ENCODE measurements at regions not wholly inside any gene's neighbourhood (a gene's known extent, or its start where the extent isn't known, plus 50 kb on each side); places are given as distances from the start of the nearest gene placed in this dataset.
"Not testable (repeated sequence)": the region's sequence is repeated elsewhere in the genome, so short reads cannot be mapped to it uniquely, and the experiment has no call there.

DNA sequence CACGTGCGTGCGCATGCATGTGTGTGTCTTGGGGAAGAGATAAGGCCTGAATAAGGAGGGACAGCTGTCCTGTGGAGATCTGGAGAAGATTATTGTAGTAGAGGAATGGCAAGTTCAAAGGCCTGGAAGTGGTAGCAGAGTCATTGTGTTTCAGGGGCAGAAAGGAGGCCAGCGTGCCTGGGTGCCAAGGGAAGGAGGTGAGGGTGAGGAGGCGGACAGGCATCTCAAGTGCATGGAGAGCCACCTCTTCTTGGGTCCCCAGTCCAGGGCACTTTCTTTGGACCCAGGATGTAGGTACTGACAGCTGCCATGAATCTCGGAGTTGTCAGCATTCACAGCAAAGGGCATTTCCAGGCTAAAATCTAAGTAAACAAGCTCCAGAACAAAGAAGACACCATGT, 279.7 kb upstream of the PLGLB1 start:
- H3K4me3 Mint-ChIP-seq; H3K27me3 Mint-ChIP-seq; H3K27ac Mint-ChIP-seq; DNase-seq (ENCODE audit: low spot score in 2 of 2); ATAC-seq (ENCODE audit: low read depth); H3K4me1 Mint-ChIP-seq; H3K36me3 Mint-ChIP-seq; H3K9me3 Mint-ChIP-seq: not testable (repeated sequence)

DNA sequence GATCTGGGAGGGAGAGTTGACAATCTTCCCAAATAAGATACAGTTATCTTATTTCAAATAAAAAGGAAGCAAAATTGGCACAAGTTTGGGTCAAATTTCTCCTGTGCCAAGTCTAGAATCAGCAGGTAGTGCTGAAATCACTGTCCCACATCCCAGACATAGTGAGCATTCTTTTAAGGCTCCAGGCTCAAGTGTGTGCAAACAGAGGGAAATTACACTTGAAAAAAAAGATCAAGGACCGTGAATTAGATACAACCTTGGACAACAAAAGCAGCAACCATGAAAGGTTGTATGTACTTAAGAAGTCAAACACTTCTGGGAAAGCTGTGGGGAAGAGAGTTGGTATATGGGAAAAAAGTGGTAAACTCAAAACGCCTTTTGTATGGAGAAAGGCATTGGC, 280.2 kb upstream of the PLGLB1 start:
- not testable (repeated sequence) for H3K36me3 Mint-ChIP-seq; H3K4me3 Mint-ChIP-seq; ATAC-seq (ENCODE audit: low read depth); H3K27me3 Mint-ChIP-seq; DNase-seq (ENCODE audit: low spot score in 2 of 2); H3K4me1 Mint-ChIP-seq; H3K27ac Mint-ChIP-seq; H3K9me3 Mint-ChIP-seq

DNA sequence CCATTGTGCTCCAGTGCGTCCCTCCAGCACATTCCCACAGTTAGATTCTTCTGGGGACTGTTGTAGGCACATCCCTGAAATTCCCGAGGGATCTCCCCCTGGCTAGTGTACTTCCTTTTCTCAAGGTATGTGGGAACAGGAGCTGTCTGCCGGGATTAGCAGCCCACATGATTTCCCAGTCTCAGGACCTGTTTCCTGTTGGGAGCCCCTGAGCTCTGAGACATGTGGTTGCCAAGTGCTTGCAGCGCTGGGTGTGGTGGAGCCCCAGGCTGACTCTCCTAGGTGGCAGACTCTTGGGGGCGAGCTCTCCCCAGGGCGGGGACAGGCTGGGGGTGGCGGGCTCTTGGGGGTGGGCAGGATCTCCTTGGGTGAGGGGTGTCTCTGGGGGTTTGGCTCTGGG, 287.0 kb upstream of the PLGLB1 start:
- not testable (repeated sequence) for ATAC-seq (ENCODE audit: low read depth); DNase-seq (ENCODE audit: low spot score in 2 of 2); H3K36me3 Mint-ChIP-seq; H3K27me3 Mint-ChIP-seq; H3K9me3 Mint-ChIP-seq; H3K4me1 Mint-ChIP-seq; H3K27ac Mint-ChIP-seq; H3K4me3 Mint-ChIP-seq

DNA sequence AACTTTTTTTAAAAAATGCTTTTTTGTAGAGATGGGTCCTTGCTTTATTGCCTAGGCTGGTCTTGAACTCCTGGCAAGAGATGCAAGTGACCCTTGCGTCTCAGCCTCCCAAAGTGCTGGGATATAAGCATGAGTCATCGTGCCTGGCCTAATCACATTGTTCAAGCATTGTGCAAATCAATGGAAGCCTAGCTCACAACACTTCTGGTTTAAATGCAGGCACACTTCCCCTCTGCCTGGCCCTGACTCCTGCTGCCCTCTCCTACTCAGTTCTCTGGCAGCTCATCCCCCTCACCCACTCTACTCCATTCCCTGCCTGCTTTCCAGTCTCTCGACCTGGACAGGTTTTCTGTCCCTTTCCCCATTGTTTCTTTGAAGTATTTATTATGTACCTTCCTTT, 288.1 kb upstream of the PLGLB1 start:
- DNase-seq (ENCODE audit: low spot score in 2 of 2); H3K27ac Mint-ChIP-seq; H3K9me3 Mint-ChIP-seq; ATAC-seq (ENCODE audit: low read depth); H3K27me3 Mint-ChIP-seq; H3K4me1 Mint-ChIP-seq; H3K36me3 Mint-ChIP-seq; H3K4me3 Mint-ChIP-seq: not testable (repeated sequence)

DNA sequence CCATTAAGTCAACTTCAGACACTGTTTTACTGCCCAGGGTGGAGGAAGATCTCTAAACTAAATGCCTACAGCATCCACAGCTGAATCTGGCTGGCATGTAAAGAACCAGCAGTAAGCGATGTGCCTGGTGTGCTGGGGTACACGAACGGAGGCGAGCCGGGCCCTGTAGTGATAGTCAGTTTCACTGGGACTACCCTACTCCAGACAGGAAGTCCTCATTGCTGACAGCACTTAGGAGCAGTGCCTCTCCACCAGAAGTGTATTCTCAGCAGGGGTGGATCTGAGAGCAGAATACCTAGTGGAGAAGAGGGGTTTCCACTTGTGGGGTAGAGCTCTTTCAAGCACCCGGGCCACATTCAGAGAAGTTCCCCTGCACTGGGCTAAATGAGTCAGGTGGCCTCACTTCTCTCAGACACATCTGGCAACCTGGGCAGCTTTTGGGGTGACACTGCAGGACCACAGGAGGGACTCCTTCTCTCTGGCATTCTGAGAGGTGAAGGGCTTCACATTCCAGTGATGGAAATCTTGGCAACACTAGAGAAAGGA, 290.3 kb upstream of the PLGLB1 start:
- H3K36me3 Mint-ChIP-seq; H3K4me1 Mint-ChIP-seq; DNase-seq (ENCODE audit: low spot score in 2 of 2); H3K9me3 Mint-ChIP-seq; H3K27ac Mint-ChIP-seq; H3K27me3 Mint-ChIP-seq: not testable (repeated sequence)
- peak overlapping the region; percentile 50 for H3K4me3 Mint-ChIP-seq
- ATAC-seq (ENCODE audit: low read depth), result peak; percentile 27

DNA sequence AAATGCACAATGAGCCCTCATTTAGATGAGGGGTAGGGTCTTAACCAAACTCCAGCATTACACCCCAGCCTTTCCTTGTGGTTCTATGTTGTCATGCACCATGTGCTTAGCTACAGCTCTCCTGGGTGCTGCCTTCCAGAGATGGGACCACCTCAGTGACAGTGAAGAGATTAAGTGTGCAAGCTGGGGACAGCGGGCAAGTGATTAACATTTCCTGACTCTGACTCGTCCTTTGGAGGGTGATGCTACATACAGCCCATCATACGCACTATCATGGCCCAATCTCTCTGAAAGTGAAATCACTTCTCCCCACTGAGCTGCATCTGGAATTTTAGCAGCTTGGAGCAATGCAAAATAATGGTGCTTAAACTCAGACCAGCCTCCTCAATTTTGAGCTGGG, 293.0 kb upstream of the PLGLB1 start:
- H3K27me3 Mint-ChIP-seq; H3K9me3 Mint-ChIP-seq; H3K27ac Mint-ChIP-seq; DNase-seq (ENCODE audit: low spot score in 2 of 2); ATAC-seq (ENCODE audit: low read depth); H3K36me3 Mint-ChIP-seq; H3K4me1 Mint-ChIP-seq: not testable (repeated sequence)
- H3K4me3 Mint-ChIP-seq, result peak overlapping the region; percentile 14

DNA sequence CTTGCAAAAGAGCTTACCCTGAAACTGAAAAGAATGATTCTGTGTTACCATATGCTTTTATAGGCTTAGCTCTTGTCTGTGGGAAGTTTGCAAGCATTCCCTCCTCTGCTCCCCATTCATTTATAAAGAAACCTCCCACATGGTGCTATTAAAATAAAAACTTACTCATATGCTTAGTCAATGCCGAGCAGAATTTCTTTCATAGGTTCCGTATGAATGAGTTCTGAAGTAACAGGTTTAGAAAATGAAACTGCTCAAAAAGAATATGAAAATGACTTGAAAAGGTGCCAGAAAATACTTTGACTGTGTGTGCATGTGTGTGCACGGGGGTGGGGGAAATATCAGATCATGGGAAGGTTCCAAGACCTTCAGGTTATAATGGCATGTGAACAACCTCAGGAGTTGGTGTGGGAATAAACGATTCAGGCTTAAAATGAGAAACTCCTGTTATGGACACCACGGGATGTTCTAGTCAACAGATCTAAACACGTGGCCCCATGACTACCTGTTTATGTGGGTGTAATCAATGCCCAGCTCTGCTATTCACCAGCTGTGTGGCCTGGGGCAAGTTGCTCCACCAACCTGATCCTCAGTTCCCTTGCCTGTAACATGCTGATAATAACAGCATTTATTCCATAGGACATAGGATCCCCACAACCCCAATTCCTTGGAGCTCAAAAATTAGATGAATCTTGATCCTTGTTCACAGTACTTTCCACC, 293.7 kb upstream of the PLGLB1 start:
- H3K4me3 Mint-ChIP-seq; H3K36me3 Mint-ChIP-seq; H3K4me1 Mint-ChIP-seq; H3K27me3 Mint-ChIP-seq; DNase-seq (ENCODE audit: low spot score in 2 of 2); H3K9me3 Mint-ChIP-seq; H3K27ac Mint-ChIP-seq: not testable (repeated sequence)
- ATAC-seq (ENCODE audit: low read depth), result peak; percentile 86

DNA sequence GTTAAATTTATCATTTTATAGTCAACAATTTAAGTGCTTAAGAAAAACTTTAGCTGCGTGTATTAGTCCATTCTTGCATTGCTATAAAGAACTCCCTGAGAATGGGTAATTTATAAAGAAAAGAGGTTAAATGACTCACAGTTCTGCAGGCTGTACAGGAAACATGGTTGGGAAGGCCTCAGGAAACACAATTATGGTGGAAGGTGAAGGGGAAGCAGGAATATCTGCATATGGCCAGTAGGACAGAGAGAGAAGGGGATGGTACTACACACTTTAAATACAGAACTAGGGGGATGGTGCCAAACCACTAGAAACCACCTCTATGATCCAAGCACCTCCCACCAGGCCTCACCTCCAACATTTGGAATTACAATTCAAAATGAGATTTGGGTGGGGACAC, 295.5 kb upstream of the PLGLB1 start:
- H3K27ac Mint-ChIP-seq; H3K4me3 Mint-ChIP-seq; H3K36me3 Mint-ChIP-seq; H3K4me1 Mint-ChIP-seq; H3K27me3 Mint-ChIP-seq; H3K9me3 Mint-ChIP-seq; ATAC-seq (ENCODE audit: low read depth); DNase-seq (ENCODE audit: low spot score in 2 of 2): not testable (repeated sequence)

DNA sequence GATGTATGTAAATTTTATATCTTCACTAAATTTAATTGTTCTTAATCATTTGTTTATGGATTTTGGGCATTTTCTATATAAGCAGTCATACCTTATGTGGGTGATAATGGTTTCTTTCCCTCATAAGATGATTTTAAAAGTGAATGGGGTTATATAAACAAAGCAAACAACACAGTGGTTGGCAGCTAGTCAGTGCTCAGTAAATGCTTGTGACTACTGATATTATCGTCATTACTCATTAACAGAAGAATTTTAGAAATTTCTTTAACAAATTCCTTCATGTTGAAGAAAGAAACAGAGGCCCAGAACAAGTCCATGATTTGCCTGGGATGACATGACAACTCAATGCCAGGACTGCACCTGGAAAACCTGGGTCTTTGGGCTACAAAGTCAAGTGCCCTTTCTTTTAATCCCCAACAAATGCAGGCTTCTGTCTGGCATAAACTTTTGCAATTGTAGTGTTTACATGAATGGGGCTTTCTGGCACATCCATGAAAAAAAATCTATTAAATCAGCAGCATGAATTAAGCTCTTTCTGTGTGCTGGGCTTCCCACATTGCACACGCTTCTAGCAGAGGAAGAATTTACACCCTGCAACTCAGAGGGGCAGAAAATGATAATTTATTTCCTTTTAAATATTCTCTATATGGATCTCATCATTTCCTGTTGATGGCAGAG, 297.3 kb upstream of the PLGLB1 start:
- not testable (repeated sequence) for DNase-seq (ENCODE audit: low spot score in 2 of 2); H3K36me3 Mint-ChIP-seq; H3K4me3 Mint-ChIP-seq; H3K27ac Mint-ChIP-seq; H3K27me3 Mint-ChIP-seq; ATAC-seq (ENCODE audit: low read depth); H3K9me3 Mint-ChIP-seq
- peaks cover 10% of the 10 kb centered on the region for H3K4me1 Mint-ChIP-seq

DNA sequence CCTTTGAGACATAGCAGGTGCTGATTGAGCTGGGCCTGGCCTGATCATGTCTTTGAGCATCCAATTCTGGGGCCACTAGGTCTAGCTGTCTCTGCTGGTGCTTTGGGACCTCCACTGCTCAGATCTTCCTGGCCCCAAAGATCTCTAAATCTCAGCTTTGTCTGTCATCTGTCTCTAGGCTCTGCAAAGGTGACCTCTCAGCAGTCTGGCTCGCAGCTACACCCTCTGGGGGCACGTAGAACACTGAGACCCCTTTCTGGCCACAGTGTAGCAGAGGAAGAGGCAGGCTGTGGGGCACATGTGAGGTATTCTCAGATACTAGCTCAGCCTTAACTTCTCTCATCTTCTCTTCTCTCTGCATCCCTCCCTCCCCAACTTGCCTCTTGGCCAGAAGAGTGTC, 298.1 kb upstream of the PLGLB1 start:
- ATAC-seq (ENCODE audit: low read depth); H3K4me3 Mint-ChIP-seq; DNase-seq (ENCODE audit: low spot score in 2 of 2); H3K27me3 Mint-ChIP-seq; H3K27ac Mint-ChIP-seq; H3K36me3 Mint-ChIP-seq; H3K9me3 Mint-ChIP-seq: not testable (repeated sequence)
- H3K4me1 Mint-ChIP-seq, result peaks cover 13% of the 10 kb centered on the region

DNA sequence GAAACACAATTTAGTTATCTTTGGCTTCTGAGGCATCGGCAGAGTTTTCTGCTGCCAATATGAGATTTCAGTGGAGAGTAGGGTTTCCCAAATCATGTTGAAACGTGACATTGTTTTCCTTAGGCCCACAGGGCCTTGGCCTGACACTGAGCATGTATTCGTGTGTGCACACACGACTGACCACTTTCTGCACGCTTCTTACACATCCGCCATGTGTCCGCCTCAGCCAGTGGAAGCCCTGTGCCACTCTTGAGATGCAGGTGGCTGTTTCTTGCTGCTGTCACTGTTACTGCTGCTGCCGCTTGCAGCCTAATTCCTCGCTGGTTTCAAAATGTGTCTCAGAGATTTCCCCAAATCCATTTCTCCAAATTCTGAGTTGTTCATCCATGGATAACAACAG, 299.6 kb upstream of the PLGLB1 start:
- H3K9me3 Mint-ChIP-seq; H3K4me3 Mint-ChIP-seq; H3K36me3 Mint-ChIP-seq; ATAC-seq (ENCODE audit: low read depth); DNase-seq (ENCODE audit: low spot score in 2 of 2); H3K27ac Mint-ChIP-seq; H3K27me3 Mint-ChIP-seq: not testable (repeated sequence)
- peaks cover 13% of the 10 kb centered on the region for H3K4me1 Mint-ChIP-seq

DNA sequence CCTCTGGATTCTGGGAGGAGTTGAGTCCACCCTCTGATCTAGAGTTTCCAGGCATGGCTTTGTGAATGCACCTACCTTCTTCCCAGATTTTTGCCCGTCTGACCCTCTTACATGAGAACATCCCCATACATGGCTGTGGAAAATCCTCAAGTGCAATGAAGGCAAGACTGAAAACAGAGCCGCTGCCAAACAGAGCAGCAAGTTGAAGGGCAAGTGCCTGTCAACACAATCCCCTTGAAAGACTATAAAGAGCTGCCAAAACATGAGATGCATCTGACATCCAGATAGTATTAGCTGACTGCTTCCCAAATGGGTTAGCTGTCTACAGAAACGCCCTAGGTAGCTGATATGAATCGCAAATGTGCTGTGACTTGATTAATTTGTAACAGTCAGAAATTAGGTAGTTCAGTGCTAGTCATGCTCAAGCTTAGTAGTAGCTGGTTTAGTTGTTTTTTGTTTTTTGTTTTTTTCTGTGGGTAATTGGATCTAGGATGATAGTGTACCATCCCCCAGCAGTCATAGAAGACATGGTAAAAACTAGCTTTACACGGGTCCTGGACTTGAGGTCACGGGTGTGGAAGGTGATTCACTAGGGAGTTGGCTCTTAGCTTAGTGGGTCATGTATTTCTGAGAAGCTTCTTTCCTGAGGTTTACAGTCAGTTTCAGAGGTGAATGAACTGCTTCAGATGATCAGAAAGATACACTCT, 302.8 kb upstream of the PLGLB1 start:
- H3K27me3 Mint-ChIP-seq; H3K4me3 Mint-ChIP-seq; H3K27ac Mint-ChIP-seq; H3K36me3 Mint-ChIP-seq; DNase-seq (ENCODE audit: low spot score in 2 of 2); H3K9me3 Mint-ChIP-seq; ATAC-seq (ENCODE audit: low read depth): not testable (repeated sequence)
- H3K4me1 Mint-ChIP-seq, result peaks cover 13% of the 10 kb centered on the region

DNA sequence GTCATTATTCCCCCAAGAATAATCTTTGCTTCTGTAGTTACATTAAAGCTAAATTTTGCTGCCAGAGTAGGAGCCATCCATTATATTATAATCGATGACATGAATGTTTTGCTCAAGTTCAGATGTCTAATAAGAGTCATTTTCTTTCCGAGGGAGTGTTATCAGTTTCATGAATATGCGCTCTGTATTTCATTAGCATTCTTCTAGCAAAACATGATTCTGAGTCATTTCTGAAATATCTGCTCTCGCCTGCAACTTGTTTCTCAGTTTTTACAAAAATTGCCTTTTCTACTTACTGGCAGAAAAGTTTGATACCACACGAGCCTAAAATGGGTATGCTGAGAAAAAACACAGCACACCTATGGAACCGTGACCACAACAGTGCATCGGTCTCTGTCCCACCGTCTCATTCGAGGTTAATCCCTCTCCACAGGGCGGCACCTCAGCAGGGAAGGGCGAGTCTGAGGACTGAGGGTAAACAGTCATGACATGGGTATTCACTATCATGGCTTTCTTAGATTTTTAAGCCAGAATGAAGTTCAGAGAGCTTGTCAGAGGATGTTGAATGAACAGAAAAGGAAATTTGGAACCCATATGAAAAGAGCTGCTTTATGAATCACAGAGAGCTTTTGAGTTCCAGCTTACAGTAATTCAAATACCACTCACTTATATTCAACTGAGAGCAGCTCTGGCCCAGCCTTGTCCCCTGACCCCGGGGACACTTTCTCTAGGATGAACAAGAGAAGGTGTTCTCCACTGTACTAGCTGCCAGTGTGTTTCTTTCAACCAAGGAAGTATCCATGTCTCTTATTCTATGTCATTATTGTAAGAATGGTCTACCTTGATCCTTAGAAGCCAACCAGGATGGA, 303.6 kb upstream of the PLGLB1 start:
- not testable (repeated sequence) for H3K27ac Mint-ChIP-seq; H3K9me3 Mint-ChIP-seq; H3K27me3 Mint-ChIP-seq; DNase-seq (ENCODE audit: low spot score in 2 of 2); H3K36me3 Mint-ChIP-seq; H3K4me3 Mint-ChIP-seq; ATAC-seq (ENCODE audit: low read depth)
- H3K4me1 Mint-ChIP-seq, result peaks cover 13% of the 10 kb centered on the region

DNA sequence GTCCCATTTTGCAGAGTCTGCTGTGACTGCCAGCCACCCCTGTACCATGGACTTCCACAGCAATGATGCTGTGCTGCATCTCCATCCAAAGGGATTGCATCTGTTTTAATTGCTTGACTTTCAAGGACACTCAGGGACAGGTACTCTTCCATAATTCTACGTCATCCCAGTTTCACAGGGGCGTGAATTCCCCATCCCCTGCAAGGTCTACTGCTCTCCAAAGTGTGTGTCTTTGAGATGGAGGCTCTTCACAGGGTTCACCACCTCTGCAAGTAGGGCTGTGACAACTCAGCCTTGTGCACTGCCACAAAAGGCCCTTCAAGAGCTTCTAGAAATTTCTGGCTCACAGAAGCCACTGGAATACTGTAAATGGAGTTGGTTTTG, 304.3 kb upstream of the PLGLB1 start:
- H3K9me3 Mint-ChIP-seq; H3K27ac Mint-ChIP-seq; H3K4me3 Mint-ChIP-seq; ATAC-seq (ENCODE audit: low read depth); H3K36me3 Mint-ChIP-seq; H3K27me3 Mint-ChIP-seq; DNase-seq (ENCODE audit: low spot score in 2 of 2): not testable (repeated sequence)
- H3K4me1 Mint-ChIP-seq, result peaks cover 13% of the 10 kb centered on the region
